ENCODE measurements at regions not wholly inside any gene's neighbourhood (a gene's known extent, or its start where the extent isn't known, plus 50 kb on each side); places are given as distances from the start of the nearest gene placed in this dataset.
A peak's percentile ranks its signal among the peaks of the same experiment; 100 is the strongest.

- no peaks in the 10 kb centered on the region for H3K27me3 ChIP-seq
- H3K9me3 ChIP-seq, result no peaks in the 10 kb centered on the region
- 26 to 27% methylated on average over 16 of the region's 16 CpGs for WGBS, 2 donors
- intact Hi-C loops (cut with DNase I), result loop anchor here (5.0 to 10.0 kb wide), 2 partner anchors 98 to 139 kb away; partner anchors contain the start of gene JAK1
- peaks cover 16 to 29% of the 10 kb centered on the region in 2 donors for H3K4me1 ChIP-seq
- H3K27ac ChIP-seq, result peak overlapping the region; percentile 98 to 100 (median 99)
- no peaks in the 10 kb centered on the region for H3K36me3 ChIP-seq
- H3K4me3 ChIP-seq (replicated peaks in 1 of 3), result peak overlapping the region; percentile 62 to 88 (median 69)
- TF ChIP-seq CTCF (IDR thresholded peaks at IDR 0.05), result no peak
- TF ChIP-seq POLR2A (IDR thresholded peaks at IDR 0.05), result no peak
- DNase-seq, result peak; percentile 55 to 65
Observed at GRCh38 chr1:65065524-65066418, 82.2 kb upstream of the AK4 start.

- Histone ChIP-seq H3K4me1 (peaks cover 16 to 29% of the 10 kb centered on the region in 2 donors), H3K4me3 (replicated peaks in 1 of 3) (peak overlapping the region; percentile 62 to 88 (median 69)), H3K27me3 (no peaks in the 10 kb centered on the region), H3K27ac (peak overlapping the region; percentile 98 to 100 (median 99)), H3K9me3 (no peaks in the 10 kb centered on the region), H3K36me3 (no peaks in the 10 kb centered on the region)
- 0 to 1% methylated on average over 26 to 33 of the region's 33 CpGs for WGBS, 2 donors
- TF ChIP-seq POLR2A (IDR thresholded peaks at IDR 0.05), result no peak
- intact Hi-C loops (cut with DNase I), result loop anchor here (5.0 to 10.0 kb wide), 2 partner anchors 99 to 138 kb away; partner anchors contain the start of gene JAK1
- no peak for DNase-seq
Observed at GRCh38 chr1:65066419-65066765, 81.6 kb upstream of the AK4 start.

GRCh38 chr1:65066766-65067490 is 81.1 kb upstream of the AK4 start:
- TF ChIP-seq CTCF (IDR thresholded peaks at IDR 0.05) (peak in 1 of 6 experiments; percentile 5), POLR2A (IDR thresholded peaks at IDR 0.05) (peak; percentile 67 to 86)
- peaks cover 13 to 29% of the 10 kb centered on the region in 2 donors for H3K4me1 ChIP-seq
- no peaks in the 10 kb centered on the region for H3K36me3 ChIP-seq
- intact Hi-C loops (cut with DNase I), result loop anchor here (5.0 to 10.0 kb wide), 2 partner anchors 100 to 138 kb away; partner anchors contain the start of gene JAK1
- H3K9me3 ChIP-seq, result no peaks in the 10 kb centered on the region
- H3K27me3 ChIP-seq, result no peaks in the 10 kb centered on the region
- H3K4me3 ChIP-seq (replicated peaks in 1 of 3), result peak overlapping the region; percentile 62 to 88 (median 69)
- peak overlapping the region; percentile 98 to 100 (median 99) for H3K27ac ChIP-seq
- 0% methylated on average over 15 to 21 of the region's 101 CpGs for WGBS, 2 donors
- peak; percentile 91 for DNase-seq

- TF ChIP-seq POLR2A (IDR thresholded peaks at IDR 0.05), result peak; percentile 48 to 79
- TF ChIP-seq CTCF (IDR thresholded peaks at IDR 0.05), result no peak
- Histone ChIP-seq H3K27me3 (no peaks in the 10 kb centered on the region), H3K9me3 (no peaks in the 10 kb centered on the region), H3K4me1 (peaks cover 13 to 23% of the 10 kb centered on the region in 2 donors), H3K27ac (peak overlapping the region; percentile 98 to 100 (median 99)), H3K4me3 (replicated peaks in 1 of 3) (peak overlapping the region; percentile 42 to 88 (median 77)), H3K36me3 (no peaks in the 10 kb centered on the region)
- 0 to 1% methylated on average over 29 to 31 of the region's 61 CpGs for WGBS, 2 donors
- peak; percentile 72 to 73 for DNase-seq
- intact Hi-C loops (cut with DNase I), result loop anchor here (5.0 to 10.0 kb wide), 2 partner anchors 100 to 137 kb away; partner anchors contain the start of gene JAK1
Observed at GRCh38 chr1:65067491-65068201, 80.4 kb upstream of the AK4 start.
